Stimulated activated CD4-positive, alpha-beta T cell treated with anti-CD3 and anti-CD28 coated beads, Interleukin-4, amount 100 ng/mL, for 24 hours (primary cell): ENCODE measurements at regions not wholly inside any gene's neighbourhood (a gene's known extent, or its start where the extent isn't known, plus 50 kb on each side); places are given as distances from the start of the nearest gene placed in this dataset.
"Not testable (repeated sequence)": the region's sequence is repeated elsewhere in the genome, so short reads cannot be mapped to it uniquely, and the experiment has no call there.

Experiments
- DNase-seq: peaks from one replicate; pipeline ENCODE4 v3.0.0-alpha.2; 2020

DNA sequence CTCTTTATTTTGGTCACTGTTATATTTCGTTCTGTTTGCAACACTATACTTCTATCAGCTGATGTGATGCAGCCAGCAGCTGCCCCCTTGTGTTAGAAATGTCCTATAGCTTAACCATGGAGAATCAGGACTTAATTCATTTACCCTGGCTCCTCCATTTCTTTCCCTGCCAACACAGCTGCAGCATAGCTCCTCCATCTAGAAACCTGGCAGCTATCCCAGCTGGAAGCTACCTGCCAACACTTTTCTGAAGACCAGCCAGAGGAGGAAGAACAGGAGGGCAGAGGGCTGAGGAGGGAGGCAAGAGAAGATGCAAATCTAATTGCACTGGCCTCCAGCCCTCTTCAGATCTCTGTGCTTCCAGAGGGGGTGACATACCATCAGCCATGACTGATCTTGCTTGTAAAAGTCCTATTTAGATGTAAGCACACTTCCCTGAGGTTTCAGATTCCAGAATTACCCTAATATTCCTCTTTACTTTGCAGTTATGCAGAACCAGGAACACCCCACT, 156.8 kb upstream of the TMEM260 start:
- DNase-seq: no peak

DNA sequence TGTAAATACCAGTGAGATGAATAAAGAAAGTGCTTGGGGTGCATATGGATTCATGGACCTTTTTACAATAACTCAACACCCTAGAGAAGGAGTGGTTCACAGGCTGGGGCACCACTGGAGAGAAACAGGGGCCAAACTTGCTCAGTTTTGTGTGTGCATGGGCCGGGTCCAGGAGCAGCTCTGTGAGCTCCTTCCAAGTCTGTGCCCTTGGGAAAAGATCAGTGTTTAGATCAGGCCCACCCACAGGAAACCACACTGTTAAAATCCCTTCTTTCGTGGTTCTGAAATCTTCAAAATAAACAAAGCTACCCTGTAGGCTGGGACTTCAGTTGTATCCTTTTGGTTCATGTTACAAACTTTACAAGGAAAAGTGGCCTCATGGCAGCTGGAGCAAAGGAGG, 156.1 kb upstream of the TMEM260 start:
- DNase-seq: no peak

DNA sequence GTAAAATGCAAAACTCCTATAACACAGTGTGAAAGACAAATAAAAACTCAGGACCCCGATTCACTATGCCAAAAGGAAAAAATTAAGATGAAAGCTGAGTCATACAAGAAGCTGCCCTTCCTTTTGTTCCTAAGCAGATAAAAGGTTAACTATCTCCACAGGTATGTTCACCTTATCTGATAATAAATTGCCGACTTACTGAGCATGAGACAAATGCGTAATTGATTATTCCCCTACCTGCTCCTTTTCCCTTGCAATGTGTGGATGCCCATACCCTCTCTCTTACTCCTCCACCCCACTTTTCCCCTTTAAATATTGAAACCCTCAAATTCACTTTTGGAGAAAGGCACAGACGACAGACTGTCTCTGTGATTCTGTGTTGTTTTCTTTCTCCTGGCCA, 148.6 kb upstream of the TMEM260 start:
- DNase-seq: no peak

DNA sequence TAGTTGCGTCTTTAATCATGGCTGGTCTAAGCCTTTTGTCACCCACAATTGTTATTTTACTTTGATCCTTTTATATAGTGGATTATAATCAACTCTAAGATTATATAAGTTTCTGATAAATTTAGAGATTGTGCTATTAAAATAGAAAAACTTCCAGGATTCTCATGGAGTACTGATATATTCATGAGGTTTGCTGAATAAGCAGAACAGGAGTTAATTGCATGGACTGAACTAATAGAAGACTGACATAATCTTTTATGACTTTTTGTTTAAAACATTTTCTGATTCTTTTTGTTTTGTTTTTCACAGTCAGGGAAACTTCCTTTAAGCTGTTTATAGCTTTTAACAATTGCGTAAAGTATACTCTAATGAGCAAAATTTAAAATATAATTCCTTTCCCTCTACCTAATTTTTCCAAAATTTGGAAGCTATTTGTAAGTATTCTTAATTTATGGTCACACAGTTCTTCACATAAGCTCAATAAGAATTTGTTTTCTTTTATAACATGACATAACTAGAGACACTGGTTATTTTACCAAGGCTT, 129.9 kb upstream of the TMEM260 start:
- DNase-seq: no peak

DNA sequence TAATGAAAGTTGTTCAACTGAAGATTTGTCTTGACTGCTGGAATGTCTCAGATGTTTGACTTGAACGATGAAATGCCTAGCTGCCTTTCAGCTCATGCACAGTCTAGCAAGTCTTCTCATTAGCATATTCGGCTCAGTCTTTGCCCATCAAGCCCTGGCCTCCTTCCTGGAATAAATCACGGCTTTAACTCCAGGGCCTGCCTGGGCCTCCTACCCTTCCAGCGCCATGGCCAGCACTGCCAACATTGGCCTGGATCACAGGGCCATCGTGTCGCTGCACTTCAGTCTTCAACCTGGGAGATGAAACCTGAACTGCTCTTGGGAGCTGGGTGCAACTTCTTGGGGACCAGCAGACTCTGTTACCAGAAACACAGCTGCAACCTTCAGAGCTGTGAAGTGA, 126.7 kb upstream of the TMEM260 start:
- DNase-seq: no peak

DNA sequence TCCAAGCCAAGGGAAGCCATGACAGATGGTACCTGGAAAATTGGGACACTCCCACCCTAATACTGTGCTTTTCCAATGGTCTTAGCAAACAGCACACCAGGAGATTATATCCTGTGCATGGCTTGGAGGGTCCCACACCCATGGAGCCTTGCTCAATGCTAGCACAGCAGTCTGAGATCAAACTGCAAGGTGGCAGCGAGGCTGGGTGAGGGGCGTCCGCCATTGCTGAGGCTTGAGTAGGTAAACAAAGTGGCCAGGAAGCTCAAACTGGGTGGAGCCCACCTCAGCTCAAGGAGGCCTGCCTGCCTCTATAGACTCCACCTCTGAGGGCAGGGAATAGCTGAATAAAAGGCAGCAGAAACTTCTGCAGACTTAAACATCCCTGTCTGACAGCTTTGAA, 124.9 kb upstream of the TMEM260 start:
- DNase-seq: not testable (repeated sequence)

DNA sequence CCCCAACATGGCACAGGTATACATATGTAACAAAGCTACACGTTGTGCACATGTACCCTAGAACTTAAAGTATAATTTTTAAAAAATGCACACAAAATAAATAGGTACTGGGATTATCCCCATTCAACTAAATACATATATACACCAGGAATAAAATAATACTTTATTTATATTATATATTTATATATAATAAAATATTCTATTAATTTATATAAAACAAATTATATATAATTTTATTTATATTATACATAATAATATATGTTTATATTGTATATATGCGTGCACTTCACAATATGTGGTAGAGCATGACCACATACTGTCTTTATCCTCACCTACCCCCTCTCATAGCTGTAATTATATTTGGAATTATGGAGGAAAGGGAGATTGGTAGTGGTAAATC, 119.1 kb upstream of the TMEM260 start:
- DNase-seq: no peak

DNA sequence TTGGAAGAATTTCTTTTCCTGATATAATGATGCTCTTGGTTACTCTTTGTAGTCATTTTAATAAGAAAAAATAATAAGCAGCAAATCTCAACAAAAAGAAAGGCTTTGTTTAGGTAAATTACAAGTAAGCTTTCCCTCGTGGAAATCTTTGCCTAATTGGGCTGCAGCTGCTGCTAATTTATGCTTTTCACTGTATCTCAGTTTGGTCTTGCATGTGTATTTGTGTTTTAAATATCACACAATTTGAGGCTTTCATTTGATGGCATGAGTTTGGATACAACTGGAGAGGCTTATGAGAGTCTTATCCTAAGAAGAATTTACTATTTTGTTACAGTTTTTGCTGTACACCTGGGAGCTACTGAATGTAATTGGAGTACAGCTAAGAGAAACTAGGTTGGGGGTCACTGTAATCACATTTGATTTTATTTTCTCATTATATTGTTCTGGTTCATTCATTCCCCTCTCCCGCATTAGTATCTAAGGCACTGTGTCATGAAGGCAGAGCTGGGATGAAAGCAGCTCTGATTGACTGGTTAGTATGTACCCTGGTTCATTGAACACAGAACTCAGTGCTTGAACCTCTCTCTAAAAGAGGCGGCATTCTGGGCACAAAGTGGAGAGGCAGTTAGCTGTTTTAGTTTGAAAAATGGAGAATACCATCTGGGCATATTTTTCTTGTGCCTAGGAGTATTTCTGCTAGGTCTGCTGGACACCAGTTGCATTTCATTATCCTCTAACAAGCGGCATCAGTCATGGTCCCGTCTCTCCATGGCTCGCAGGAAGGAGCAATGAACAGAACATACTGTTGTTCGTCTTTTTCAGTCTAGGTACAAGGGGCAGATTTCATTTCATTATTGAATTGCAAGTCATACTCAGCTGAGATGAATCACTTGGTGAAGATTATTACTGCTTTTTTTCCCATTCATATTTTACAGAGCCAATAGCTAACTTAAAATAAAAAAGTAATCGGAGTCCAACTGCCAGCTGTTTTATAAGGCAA, 118.0 kb upstream of the TMEM260 start:
- no peak for DNase-seq

DNA sequence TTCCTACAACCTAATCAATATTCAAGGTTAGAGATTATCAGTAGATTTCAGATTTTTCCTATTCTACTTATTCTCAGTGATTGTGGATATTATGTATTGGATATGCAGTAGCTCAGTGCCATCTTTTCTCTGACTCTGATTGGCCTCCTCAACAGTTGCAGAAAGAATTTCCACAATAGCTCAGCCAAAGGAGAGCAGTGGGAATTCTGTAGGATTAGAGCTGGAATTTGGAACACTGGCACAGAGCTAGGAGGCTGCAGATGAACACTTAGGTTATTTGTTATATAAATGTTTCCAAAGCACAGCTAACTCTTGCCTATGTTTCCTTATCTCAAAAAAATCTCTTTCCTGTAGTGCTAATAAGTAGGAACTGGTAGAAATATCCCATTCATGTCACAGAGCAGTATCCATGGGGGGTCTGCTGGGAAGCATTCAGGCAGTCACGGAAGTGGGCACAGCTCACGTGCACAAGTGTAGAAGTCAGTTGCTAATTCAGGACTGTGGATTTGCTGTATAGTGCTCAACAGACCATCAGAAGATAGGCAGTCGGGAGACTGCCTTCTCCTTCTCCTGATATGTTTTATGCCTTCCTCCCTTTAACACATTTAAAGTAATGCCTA, 116.2 kb upstream of the TMEM260 start:
- no peak for DNase-seq

DNA sequence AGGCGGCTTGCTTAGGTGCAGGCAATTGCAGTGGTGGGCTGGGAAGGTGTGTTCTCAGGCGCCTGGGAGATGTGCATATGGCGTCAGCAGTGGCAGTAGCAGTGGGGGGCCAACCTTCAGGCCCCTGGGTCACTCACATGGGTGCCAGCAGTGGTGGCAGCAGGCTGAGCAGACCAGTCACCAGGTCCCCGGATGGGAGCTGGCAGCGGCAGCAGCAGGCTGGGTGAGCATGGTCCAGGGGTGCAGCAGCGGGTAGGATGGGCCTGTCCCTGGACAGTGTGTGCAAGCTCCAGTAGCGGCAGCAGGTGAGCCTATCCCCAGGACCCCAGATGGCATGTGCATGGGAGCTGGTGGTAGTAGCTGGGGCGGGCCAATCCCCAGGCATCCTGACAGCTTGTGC, 108.5 kb upstream of the TMEM260 start:
- no peak for DNase-seq

DNA sequence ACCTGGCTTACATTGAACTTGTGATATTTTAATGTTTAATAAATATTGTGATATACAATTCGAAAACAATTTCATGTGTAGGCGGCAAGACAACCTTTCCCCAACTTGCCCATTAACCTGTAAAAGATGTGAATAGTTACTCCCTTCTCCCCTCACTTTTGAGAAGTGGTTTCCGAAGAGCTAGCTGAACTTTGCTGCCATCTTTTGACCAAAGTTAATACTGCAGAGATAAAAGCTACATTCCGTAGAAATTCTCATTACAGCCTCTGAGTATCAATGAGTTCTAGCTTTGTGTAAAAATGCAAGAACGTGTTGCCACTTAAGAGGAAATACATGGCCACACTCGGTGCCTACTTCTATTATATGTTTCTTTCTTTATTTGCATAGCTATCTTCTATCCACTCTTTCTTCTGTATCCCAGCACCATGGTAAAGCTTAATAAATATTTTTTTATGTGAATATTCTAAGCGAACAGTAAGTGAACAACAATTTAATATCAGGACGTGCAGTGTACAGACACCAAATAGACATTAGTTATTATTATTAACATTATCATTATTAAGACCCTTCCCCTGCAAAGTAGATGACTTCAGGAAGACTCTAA, 105.1 kb upstream of the TMEM260 start:
- peak; percentile 8 for DNase-seq

DNA sequence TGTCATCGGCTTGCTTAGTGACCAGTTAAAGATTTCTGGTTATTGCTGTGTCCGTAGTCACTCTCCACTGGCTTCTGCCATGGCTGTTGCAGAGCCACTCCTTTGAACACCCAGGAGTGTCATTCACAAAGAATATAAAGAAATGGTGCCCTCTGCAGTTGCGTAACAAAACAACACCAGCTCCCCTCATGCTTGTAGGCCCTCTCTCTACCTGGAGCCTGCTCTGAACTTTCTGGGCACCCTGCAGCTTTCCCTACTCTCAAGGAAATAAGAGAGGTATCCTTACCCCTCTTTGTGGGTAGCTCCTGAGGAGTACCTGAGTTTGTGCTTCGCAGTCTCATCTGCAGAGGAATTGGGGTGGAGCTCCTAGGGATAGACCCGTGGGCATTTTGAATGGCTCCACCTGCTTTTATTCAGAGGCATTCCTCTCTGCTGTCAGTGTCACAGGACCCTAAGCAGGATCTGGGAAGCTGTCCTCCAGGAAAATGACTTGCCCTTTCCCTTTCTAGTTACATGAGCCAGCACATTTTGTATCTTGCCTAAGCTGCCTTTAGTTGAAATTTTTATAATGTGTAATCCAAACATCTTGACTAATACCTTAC, 97.2 kb upstream of the TMEM260 start:
- DNase-seq: no peak

DNA sequence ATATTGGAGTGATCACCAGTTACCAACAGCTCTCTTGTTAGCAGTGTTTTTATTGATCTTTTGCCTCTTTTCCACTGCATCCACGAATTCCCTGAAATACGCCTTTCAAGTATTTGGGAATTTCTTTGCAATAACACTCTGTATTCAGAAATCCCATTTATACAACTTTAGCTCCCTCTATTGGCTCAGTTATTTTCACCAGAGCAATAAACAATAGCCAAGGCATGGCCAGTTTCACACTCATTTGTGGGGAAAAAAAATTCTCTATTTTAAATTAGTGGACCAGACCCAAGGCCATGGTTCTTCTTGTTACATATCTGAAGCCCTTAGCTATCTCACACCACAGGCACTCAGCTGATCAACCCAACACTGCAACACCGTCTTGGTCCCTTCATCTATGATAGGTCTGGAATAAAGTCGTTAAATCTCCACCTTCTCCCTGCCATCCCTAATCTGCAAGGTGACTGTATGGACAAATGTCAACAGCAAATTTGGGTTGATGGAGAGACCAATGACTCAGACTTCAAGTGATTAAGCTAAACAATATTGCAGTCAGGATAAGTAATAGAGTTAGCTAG, 92.4 kb upstream of the TMEM260 start:
- no peak for DNase-seq

DNA sequence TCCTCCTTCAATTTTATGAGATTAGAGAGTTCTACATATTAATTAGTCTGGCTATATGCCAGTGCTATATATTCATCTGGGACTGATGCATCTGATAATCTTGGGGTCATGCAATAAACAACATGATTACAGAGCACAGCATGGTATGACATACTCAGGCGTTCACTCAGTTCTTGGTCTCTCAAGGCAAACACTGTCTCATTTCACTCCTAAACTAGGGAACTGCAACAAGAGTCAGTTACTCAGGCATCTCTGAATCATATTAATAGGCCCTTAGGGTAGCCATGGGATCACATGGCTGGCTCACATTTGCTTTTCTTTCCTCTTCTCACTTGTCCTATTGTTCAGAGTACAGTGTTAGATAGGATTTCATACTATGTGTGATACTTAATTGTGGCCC, 91.8 kb upstream of the TMEM260 start:
- no peak for DNase-seq

DNA sequence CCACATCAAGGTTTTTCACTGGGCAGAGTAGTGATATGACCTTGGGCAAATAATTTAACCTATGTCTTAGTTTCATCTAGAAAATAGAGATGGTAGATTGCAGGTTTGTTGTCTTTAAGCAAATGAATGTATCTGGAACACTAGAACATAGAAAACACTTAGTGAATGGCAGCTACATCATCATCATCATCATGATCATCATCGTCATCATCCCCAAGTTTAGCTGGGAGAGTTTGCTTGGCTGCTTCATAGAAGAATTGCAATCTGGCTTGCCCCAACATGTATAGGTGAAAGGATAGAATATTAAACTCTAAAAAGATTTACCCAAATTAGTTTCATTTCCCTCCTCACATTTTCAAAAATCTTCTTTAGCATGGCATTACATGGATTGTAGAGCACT, 91.3 kb upstream of the TMEM260 start:
- no peak for DNase-seq

DNA sequence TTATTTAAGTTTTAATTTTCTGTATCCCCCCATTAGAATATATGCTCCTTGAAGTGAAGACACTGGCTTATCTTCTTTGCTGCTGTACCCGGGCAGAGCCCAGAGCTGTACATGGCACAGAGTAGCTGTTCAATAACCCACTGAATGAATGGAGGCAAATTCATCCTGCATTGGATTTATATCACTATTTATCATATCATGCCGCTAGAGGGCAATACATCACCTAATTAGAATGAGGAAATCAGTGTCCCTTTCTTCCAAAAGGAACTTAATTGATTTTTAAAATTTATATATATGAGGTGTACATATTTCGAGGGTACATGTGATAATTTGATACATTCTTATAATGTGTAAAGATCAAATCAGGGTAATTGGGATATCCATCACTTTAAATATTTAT, 89.2 kb upstream of the TMEM260 start:
- DNase-seq: no peak

DNA sequence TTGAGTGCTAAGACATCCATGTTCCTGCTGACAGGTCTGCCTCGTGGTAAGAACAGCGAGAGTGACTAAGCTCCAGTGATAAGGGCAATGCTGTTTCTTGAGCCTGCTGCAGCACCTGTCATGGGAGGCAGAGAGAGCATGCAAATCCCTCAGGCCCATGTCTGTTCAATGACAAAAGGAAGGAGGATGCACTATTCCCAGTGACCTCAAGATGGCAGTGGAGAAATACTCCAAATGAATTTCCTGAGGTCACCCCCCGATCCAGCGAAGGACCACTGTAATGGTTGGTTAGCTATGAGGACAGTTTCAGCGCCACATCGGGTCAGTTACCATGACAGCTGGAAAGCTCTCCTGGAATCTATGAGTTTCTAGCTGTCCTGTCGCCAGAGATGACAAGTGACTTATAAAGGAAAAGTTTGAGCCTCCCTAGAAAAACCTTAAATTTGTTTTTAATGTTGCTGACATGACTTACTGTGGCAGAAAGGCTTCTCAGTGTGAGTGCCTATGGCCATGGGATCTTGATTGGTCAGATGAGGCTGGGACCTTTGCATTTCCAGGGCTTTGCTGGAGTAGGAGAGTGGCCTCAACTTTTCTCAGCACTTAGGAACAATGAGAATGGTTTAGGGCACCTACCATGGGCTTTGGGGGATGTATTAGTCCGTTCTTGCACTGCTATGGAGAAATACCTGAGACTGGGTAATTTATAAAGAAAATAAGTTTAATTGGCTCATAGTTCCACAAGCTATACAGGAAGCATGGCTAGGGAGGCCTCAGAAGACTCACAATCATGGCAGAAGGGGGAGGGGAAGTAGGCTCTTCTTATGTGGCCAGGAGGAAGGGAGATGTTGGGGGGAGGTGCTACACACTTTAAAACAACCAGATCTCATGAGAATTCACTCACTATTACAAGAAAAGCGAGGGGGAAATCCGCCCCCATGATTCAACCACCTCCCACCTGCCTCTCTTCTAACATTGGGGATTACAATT, 88.0 kb upstream of the TMEM260 start:
- DNase-seq: peak; percentile 39

DNA sequence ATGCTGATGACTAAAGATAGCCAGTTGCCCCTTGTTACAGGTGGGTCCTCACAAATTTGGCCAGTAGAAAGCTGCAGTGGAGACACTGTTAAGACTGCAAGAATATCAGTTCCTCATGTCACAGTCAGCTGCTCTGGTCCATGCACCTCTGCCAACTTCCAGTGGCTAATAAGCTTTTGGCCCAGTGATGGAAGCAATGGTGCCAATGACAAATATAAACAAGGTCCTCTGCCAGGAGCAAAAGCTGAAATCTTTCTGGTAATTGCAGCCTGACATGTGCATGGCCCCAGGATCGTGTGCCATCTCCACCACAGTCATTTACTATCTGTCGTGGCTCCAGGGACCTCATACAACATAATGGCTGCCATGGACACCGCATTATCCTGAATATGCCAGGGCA, 85.4 kb upstream of the TMEM260 start:
- DNase-seq: no peak

DNA sequence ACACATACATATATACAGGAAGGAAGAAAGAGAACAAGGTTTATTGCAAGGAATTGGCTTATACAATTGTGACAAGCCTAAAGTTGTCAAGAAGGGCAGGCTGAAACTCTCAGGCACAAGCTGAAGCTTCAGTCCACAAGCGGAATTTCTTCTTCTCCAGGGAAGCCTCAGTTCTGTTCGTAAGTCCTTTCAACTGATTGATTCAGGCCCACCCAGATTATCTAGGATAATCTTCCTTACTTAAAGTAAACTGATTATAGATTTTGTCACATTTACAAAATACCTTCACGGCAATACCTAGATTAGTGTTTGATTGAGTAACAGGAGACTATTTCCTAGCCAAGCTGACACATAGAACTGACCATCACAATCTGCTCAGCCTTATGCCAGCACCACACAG, 81.5 kb upstream of the TMEM260 start:
- DNase-seq: no peak

DNA sequence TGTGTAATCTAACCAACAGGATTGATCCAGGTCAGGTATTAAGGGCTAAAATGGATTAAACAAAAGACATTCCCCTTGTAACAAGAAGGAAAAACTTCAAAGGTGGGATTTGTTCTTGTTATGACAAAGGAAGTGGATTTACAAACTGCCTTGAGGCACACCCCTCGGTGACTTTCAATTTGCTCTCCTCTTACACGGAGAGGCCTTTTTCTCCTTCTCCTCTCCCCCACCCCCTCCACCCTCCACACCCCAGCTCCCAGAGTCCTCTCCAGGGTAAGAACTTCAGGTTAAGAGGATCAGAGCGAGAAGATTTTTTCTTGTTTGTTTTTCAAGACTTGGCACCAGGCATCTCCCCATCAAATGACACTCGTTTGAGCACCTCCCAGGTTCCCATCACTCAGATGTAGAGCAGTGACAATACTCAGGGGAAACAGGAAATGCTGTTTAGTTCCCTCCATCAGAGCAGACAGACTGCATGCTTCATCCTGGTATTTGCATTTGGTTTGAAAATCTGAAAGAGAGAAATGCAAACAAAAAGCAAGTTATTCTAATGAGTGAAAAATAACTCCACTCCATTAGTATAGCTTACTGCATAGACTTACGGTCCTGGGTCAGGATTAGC, 77.6 kb upstream of the TMEM260 start:
- no peak for DNase-seq

DNA sequence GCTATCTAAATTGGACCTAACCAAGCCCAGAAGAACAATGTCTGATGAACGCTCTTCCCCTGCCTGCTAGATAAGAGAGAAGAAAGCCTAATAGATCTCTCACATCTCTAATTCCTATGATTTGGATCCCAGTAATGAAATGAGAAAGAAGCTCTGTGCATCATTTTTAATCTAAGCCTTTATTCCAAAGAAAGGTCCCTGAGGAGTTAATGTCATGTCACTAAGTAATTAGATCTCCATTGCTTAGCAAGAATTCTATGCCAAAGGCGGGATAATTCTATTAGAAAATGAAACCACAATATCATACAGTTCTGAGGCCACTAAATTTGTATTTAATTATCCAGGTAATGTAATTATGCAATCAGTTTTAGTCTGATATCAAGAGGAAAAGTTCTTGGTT, 74.2 kb upstream of the TMEM260 start:
- no peak for DNase-seq
